ENCODE measurements at regions not wholly inside any gene's neighbourhood (a gene's known extent, or its start where the extent isn't known, plus 50 kb on each side); places are given as distances from the start of the nearest gene placed in this dataset.

DNA sequence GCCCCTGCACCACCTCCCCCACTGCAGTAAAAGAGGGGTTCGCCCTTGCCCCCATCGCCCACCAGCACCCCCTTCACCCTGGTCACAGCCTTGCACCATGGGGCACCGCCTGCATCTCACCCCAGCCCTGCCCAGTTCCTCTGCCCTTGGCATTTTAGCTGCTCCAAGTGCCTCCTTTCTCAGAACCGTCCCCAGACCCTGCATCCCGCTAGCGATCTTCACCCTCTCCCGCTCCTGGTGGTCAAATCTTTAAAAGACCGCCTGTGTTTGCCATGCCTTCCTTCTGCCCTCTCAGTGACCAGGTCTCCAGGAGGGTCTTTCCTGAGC is 114.7 kb upstream of the OTOS start:
- TF ChIP-seq, protein P1, sequence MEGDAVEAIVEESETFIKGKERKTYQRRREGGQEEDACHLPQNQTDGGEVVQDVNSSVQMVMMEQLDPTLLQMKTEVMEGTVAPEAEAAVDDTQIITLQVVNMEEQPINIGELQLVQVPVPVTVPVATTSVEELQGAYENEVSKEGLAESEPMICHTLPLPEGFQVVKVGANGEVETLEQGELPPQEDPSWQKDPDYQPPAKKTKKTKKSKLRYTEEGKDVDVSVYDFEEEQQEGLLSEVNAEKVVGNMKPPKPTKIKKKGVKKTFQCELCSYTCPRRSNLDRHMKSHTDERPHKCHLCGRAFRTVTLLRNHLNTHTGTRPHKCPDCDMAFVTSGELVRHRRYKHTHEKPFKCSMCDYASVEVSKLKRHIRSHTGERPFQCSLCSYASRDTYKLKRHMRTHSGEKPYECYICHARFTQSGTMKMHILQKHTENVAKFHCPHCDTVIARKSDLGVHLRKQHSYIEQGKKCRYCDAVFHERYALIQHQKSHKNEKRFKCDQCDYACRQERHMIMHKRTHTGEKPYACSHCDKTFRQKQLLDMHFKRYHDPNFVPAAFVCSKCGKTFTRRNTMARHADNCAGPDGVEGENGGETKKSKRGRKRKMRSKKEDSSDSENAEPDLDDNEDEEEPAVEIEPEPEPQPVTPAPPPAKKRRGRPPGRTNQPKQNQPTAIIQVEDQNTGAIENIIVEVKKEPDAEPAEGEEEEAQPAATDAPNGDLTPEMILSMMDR (IDR thresholded peaks at IDR 0.05; ENCODE audit: low read depth, low read length, poor library complexity, severe bottlenecking): no peak
- TF ChIP-seq EZH2phosphoT487 (IDR thresholded peaks at IDR 0.05; ENCODE audit: borderline replicate concordance, low read length): no peak

Measured in DOHH2 (cell line).